NCI-H460 (cell line): ENCODE measurements at regions not wholly inside any gene's neighbourhood (a gene's known extent, or its start where the extent isn't known, plus 50 kb on each side); places are given as distances from the start of the nearest gene placed in this dataset.

ENCODE experiments used
- DNase-seq: peaks from one replicate; pipeline ENCODE4 v3.0.0-alpha.2; 2016; ENCODE audit warnings: low read depth; ENCODE audit errors: extremely low read depth

DNA sequence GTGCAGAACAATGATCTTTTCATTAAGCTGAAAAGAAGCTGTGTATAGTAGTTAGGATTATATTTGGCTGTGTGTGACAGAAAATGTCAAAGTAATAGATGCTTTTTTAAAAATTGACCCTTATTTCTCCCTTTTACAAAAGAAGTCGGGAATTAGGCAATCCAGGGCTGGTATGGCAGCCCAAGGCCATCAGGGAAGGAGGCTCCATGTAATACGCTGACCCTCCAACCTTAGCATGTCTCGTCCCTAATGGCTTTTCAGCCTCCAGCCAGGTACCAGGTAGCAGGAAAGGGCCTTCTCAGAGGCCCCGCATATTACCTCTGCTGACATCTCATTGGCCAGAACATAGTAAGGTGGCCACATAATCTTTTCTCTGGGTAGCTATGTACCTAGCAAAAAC, 79.7 kb downstream of the VCPKMT start:
- DNase-seq, result no peak

- DNase-seq, result no peak
These were observed 79.1 kb downstream of the VCPKMT start for GRCh38 chr14:50037240-50037639.

- no peak for DNase-seq
These were observed 78.5 kb downstream of the VCPKMT start for GRCh38 chr14:50037852-50038251.

GRCh38 chr14:50038398-50039119, 77.8 kb downstream of the VCPKMT start:
- no peak for DNase-seq

DNA sequence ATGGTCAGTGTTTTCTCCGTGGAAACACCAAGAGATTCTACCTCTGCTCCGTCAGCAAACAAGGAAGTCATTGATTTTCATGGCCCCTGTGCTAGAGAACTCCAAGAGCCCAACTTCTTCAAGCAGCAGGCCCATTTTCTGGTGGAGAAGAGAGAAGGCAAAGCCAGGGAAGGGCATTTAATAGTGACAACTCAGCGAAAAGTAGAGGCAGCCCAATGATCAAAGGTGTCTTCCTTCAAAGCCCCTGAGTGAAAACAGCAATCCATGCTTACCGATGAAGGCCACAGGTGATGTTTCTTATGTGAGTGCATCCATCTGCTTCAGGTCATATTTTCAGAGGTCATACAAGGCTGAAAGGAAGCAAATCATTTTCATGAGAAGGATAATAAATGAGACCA, 77.3 kb downstream of the VCPKMT start:
- DNase-seq, result no peak

DNA sequence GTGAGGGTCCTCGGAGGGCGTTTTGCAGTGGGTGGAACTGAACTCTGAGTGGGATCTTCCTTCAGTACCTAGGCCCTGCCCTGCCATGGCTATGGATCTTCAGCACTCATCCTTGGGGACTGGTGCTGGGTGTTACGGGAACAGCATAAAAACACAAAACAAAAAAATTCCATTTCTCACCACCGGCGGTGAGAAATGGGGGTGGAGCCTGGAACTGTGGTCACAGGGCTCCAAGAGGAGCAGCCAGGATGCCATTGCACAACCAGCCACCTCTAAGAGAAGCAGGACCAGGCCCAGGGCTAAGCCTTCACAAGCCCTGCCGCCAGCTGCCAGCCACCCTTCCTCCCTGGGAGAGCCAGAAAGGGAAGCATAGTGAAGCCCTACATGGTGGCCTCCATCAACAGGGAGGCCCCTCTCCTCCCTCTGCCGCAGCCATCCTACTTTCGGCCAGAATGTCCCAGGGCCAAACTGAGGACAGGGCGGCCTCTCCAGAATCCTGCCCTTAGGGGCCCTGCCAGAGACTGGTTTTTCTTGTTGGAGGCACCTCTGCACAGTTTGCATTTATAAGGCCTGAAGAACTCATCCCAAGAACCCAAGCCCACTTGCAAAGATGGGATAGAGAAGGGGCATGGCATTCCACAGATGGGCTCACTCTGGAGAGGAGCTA, 76.5 kb downstream of the VCPKMT start:
- DNase-seq, result no peak

DNA sequence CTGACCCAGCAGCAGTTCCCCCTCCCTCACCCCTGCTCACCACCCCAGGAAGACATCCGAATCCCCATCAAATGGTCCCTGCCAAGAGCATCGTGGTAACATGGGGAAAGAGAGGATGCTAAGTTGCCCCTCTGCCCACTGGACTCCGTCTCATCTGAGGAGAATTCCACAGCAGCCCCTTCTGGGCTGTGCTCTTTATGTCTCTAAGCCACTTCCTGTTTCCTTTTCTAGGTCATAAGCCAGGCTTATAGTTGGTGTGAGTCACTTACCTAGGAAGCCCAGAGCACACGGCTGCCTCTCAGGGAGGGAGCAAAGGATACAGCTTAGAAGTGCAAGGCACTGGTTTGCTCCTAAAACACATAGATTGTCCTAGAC, 76.0 kb downstream of the VCPKMT start:
- no peak for DNase-seq

DNA sequence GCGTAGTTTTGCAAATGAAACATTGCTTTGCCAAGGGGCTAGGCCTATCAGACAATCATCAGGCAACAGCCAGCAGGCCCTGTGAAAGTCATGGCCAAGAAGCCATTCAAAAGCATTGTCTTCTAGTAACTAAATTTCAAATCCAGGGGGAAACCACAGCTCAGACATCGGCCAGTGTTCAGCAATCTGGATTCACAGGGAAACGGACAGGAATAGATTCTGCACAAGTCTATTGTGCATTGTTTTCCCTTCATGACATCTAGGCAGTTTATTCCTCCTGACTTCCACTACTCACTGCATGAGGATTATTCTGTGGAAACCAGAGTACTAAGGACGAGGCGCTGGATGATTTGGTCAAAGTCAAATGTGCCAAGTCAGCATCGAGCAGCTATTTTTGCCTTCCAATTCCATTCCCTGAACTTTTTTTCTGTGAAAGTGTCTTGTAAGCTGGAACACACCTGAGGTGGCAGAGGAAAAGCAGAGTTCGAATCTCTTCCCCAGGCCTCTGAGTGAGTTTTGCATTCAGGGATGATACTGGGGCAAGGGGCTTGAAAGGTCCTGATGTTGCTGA, 75.4 kb downstream of the VCPKMT start:
- DNase-seq, result no peak

GRCh38 chr14:50041980-50042379, 74.4 kb downstream of the VCPKMT start:
- no peak for DNase-seq

DNA sequence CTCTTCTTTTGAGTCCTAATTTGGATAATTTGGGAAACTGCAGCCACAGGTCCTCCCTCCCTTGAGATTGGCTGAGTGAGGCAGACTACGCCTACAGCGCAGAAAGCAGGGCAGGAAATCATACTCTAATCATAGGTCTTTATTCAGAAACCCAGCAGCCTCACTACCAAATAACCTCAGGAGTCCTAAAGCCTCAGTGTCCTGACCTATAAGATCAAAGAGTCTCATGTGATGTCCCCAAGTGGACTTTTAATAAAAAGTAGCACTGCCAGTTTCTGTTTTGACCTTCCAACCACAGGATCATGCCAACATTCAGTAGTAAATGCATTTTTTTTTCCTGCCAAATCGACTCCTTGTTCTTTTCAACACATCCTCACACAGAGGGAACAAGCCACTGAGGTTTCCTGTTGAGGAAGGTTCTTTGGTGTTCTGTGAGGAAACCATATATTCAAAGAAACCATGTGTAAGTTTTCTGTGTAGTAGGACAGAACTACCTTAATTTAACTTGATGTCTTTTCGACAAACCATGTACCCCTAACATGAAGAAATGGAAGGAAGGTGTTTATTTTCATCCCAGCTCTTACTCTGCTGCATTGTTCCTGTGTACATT, 72.2 kb downstream of the VCPKMT start:
- no peak for DNase-seq

- no peak for DNase-seq
These were observed 71.2 kb downstream of the VCPKMT start for GRCh38 chr14:50045039-50045711.

- DNase-seq, result no peak
These were observed 70.5 kb downstream of the VCPKMT start for GRCh38 chr14:50045837-50046236.

- no peak for DNase-seq
These were observed 69.1 kb downstream of the VCPKMT start for GRCh38 chr14:50047274-50047676.

- DNase-seq, result no peak
These were observed 67.3 kb downstream of the VCPKMT start for GRCh38 chr14:50049093-50049492.

DNA sequence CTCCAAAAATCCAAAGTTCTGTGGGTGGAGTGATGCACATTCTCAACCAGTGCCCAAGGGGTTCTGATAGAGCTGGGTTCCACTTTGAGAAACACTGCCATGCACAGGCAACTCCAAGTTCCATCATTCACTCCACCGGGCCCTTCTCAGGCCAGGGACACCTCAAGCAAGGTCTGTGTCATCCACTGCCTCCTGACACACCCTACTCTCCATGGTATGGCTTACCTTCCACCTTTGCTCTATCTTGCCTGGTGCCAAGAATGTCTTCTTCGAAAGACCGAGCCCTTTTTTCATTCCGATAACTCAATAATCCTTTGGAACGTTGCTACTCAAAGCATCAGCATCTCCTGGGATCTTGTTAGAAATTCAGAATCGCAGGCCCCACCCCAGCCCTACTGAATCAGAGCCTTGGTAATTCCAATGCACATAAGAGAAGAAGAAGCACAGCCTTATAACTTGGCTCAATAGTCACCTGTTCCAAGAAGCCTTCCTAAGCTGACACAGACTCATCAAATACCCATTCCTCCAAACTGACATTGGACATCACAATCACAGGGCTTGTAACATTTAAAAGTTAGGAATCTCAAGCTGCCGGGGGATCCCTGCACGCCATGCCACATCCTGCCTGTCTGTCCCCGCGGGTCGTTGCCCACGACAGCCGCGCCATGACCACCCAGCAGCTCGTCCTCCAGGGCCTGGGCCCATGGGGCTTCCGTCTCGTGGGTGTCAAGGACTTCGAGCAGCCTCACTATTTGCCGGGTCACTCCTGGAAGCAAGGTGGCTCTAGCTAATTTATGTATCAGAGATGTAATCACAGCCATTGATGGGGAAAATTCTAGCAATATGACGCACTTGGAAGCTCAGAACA, 66.4 kb downstream of the VCPKMT start:
- no peak for DNase-seq

DNA sequence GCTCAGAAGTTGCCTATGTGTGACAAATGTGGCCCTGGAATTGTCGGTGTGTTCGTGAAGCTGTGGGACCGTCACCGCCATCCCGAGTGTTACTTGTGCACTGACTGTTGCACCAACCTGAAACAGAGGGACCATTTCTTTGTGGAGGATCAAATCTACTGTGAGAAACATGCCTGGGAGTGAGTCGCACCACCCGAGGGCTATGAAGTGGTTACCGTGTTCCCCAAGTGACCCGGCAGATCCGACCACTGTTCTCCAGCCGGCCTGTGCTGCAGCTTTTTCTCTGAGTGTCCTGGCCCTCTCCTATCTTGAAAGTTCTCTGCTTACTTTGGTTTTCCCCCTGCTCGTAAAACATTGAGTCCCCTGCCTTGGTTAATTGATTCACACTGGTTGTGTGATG, 65.3 kb downstream of the VCPKMT start:
- no peak for DNase-seq

GRCh38 chr14:50051706-50052105, 64.7 kb downstream of the VCPKMT start:
- no peak for DNase-seq

DNA sequence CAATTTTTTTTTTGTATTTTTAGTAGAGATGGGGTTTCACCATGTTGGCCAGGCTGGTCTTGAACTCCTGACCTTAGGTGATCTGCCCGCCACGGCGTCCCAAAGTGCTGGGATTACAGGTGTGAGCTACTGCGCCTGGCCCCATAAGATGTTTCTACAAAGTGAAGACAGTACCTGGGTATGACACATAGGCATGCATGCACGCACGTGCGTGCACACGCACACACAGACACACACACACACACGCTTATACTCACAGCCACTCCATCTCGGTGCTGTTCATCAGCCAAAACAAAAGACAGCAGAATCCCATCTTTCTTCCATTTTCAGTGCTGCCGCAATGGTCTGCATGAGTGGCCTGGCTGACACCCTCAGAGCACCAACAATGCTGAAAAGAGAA, 63.9 kb downstream of the VCPKMT start:
- no peak for DNase-seq

DNA sequence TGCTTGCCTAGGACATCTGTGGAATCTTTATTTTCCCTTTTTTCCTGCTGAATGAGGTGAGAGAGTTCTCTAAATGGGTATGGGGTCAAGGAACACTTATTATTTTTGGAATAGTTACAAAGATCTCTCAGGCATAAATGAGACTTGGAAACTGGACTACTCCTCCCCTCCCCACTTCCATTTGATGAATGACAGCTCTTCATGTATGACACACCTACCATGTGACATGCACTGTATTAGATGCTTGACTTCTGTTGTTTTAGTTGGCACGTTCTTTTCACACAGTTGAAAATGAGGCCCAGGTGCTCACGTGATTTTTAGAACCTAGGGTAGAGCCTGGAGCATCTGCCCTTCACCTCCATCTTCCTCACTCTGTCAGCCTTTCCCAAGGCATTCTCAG, 62.4 kb downstream of the VCPKMT start:
- no peak for DNase-seq

DNA sequence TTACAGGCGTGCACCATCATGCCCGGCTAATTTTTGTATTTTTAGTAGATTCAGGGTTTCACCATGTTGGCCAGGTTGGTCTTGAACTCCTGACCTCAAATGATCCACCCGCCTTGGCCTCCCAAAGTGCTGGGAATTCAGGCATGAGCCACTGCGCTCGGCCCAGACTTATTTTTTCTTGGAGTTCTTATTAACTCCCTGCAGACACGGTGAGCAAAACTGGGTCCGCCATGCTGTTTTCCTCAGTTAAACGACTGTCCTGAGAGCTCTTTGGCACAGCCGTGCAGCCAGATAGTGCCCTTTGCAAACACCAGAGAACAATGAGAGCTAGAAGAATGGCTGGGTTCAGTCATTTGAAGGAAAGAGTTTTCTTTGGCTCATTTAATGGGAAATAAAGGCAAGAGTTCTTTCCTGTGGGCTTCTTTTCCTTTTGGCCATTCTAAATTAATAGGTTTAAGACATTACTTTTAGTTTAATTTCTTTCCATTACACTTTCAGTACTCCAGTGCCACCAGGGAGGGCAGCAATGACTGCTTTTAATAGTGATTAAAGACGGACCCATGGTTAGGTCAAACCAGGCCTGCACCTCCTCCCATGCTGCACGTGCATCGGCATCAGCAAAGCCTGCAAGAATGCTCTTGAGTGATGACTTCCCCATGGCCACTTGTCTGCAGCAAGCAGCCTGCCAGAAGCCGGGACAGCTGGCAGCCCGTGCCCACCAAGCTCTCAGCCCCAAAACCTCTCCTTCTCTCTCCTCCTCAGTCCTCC, 60.7 kb downstream of the VCPKMT start:
- no peak for DNase-seq
